Peyer's patch (tissue), 4 donors: ENCODE measurements at regions not wholly inside any gene's neighbourhood (a gene's known extent, or its start where the extent isn't known, plus 50 kb on each side); places are given as distances from the start of the nearest gene placed in this dataset.

Source experiments
- CTCF ChIP-seq, 6 experiments: fragments of 450-650 bp in 4 of 6; fragments of 200-600 bp in 2 of 6; sonication (generic) in 1 of 6; IDR thresholded peaks; one replicate each; pipeline ENCODE4 v1.5.1; 2017 to 2019; ENCODE audit warnings: antibody characterized with exemption in 6 of 6, mild to moderate bottlenecking in 3 of 6, moderate library complexity in 1 of 6
- POLR2A ChIP-seq, 2 donors: fragments of 450-650 bp; IDR thresholded peaks; one replicate each; pipeline ENCODE4 v1.5.1; 2017; ENCODE audit warnings: antibody characterized with exemption in 2 of 2, mild to moderate bottlenecking in 2 of 2, moderate library complexity in 2 of 2

GRCh38 chr12:118690506-118690905 is 290.8 kb upstream of the SRRM4 start:
- TF ChIP-seq CTCF (IDR thresholded peaks at IDR 0.05) (no peak), POLR2A (IDR thresholded peaks at IDR 0.05) (no peak)
